Body of pancreas (tissue), 4 donors: ENCODE measurements at regions not wholly inside any gene's neighbourhood (a gene's known extent, or its start where the extent isn't known, plus 50 kb on each side); places are given as distances from the start of the nearest gene placed in this dataset.

ENCODE experiments used
- ATAC-seq: fragments of 150-250 bp; one replicate; pipeline ENCODE4 v1.9.1; 2016
- DNase-seq, 4 donors: peaks; one replicate each; pipeline ENCODE4 v3.0.0-alpha.2; 2019
- H3K27ac ChIP-seq, 4 donors: fragments of 200-600 bp; sonication (generic); 1 replicate in 3 of 4; 2 replicates in 1 of 4; pipeline versions ENCODE4 v1.5.1 to v1.6.1; 2016 to 2019; ENCODE audit warnings: mild to moderate bottlenecking in 1 of 4, mixed read lengths in 1 of 4, moderate library complexity in 1 of 4
- H3K27me3 ChIP-seq, 2 donors: fragments of 200-600 bp; sonication (generic); one replicate each; pipeline ENCODE4 v1.6.0; 2016; ENCODE audit warnings: mild to moderate bottlenecking in 1 of 2
- H3K36me3 ChIP-seq, 2 donors: fragments of 200-600 bp; sonication (generic); replicated peaks in 1 of 2; 2 replicates each; pipeline ENCODE4 v1.5.1; 2016; ENCODE audit warnings: low read depth in 2 of 2; ENCODE audit not compliant: insufficient read depth in 1 of 2
- H3K4me1 ChIP-seq: fragments of 200-600 bp; sonication (generic); one replicate; pipeline ENCODE4 v1.6.0; 2016
- H3K4me3 ChIP-seq, 2 donors: fragments of 200-600 bp; sonication (generic); 1 replicate in 1 of 2; 2 replicates in 1 of 2; pipeline ENCODE4 v1.5.1; 2016 to 2019
- H3K9me3 ChIP-seq, 3 donors: fragments of 200-600 bp; sonication (generic); 1 replicate in 2 of 3; 2 replicates in 1 of 3; pipeline ENCODE4 v1.5.1; 2016
- POLR2A ChIP-seq, 3 donors: fragments of 450-650 bp; IDR thresholded peaks; one replicate each; pipeline ENCODE4 v1.6.1; 2016; ENCODE audit warnings: antibody characterized with exemption in 3 of 3, mild to moderate bottlenecking in 2 of 3
- WGBS, 2 donors: methylation state at CpG; one replicate each; pipeline ENCODE4 v1.1.5; 2017; 5-methylcytosine and 5-hydroxymethylcytosine counted together
- intact Hi-C: fragments of 100-400 bp; cut with DNase I; formaldehyde crosslinking; loops from one replicate; pipeline ENCODE4 v1.15.1; 2023
- TF ChIP-seq, protein P1 (sequence below), 7 experiments: fragments of 450-650 bp in 4 of 7; fragments of 200-600 bp in 3 of 7; sonication (generic) in 3 of 7; IDR thresholded peaks; one replicate each; pipeline ENCODE4 v1.5.1; 2016 to 2019; ENCODE audit warnings: antibody characterized with exemption in 7 of 7

DNA sequence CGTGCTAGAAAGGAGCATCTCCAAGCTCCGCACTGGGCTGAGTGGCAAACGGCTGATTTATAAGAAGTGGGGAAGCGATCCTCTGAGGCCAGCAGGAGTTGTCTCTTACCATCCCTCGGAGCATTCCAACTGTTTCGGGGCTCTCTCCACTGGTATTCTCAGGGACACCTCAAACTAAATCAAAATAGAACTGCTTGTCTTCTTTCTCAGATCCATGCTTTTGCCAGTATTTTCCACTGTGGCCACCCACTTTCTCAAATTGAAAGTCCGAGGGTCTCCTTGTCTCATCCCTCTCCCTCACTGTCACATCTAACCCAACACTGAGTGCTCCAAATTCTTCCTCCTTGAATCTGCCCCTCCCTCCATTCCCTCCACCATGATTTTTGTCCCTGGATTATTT lies 83.2 kb upstream of the LEP start:
- DNase-seq, result no peak
- intact Hi-C loops, result no loop called here
- ATAC-seq, result no peak
- H3K36me3 ChIP-seq, result no peaks in the 10 kb centered on the region
- no peaks in the 10 kb centered on the region for H3K27me3 ChIP-seq
- no peak overlapping the region for H3K4me3 ChIP-seq
- H3K4me1 ChIP-seq, result no peaks in the 10 kb centered on the region
- no peak overlapping the region for H3K27ac ChIP-seq
- WGBS, 2 donors, result 75% methylated on average over 7 of the region's 7 CpGs
- H3K9me3 ChIP-seq, result no peaks in the 10 kb centered on the region
- TF ChIP-seq, protein P1, sequence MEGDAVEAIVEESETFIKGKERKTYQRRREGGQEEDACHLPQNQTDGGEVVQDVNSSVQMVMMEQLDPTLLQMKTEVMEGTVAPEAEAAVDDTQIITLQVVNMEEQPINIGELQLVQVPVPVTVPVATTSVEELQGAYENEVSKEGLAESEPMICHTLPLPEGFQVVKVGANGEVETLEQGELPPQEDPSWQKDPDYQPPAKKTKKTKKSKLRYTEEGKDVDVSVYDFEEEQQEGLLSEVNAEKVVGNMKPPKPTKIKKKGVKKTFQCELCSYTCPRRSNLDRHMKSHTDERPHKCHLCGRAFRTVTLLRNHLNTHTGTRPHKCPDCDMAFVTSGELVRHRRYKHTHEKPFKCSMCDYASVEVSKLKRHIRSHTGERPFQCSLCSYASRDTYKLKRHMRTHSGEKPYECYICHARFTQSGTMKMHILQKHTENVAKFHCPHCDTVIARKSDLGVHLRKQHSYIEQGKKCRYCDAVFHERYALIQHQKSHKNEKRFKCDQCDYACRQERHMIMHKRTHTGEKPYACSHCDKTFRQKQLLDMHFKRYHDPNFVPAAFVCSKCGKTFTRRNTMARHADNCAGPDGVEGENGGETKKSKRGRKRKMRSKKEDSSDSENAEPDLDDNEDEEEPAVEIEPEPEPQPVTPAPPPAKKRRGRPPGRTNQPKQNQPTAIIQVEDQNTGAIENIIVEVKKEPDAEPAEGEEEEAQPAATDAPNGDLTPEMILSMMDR (IDR thresholded peaks at IDR 0.05), result no peak
- no peak for TF ChIP-seq POLR2A (IDR thresholded peaks at IDR 0.05)

DNA sequence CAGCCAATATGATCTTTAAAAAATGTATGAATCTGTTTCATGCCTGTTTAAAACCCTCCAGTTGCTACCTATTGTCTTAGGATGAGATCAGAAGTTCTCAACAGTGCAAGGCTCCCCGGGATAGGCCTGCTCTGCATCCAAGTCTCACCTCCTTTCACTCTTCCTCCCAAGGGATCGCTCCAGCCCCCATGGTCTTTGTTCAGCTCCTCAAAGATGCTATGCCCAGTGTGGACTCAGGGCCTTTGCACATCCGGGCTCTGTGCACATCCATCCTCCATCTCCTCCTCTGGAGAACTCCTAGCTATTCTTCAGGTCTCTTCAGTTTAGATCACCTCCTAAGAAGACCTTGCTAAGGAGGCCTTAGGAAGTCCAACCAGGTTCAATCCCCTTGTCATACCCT lies 82.7 kb upstream of the LEP start:
- H3K9me3 ChIP-seq, result no peaks in the 10 kb centered on the region
- DNase-seq (no peak), ATAC-seq (no peak)
- no peaks in the 10 kb centered on the region for H3K36me3 ChIP-seq
- H3K4me3 ChIP-seq, result no peak overlapping the region
- H3K4me1 ChIP-seq, result no peaks in the 10 kb centered on the region
- intact Hi-C loops, result no loop called here
- TF ChIP-seq POLR2A (IDR thresholded peaks at IDR 0.05), result no peak
- TF ChIP-seq, protein P1 (IDR thresholded peaks at IDR 0.05), result no peak
- no peak overlapping the region for H3K27ac ChIP-seq
- 89 to 91% methylated on average over 3 of the region's 3 CpGs for WGBS, 2 donors
- H3K27me3 ChIP-seq, result no peaks in the 10 kb centered on the region

DNA sequence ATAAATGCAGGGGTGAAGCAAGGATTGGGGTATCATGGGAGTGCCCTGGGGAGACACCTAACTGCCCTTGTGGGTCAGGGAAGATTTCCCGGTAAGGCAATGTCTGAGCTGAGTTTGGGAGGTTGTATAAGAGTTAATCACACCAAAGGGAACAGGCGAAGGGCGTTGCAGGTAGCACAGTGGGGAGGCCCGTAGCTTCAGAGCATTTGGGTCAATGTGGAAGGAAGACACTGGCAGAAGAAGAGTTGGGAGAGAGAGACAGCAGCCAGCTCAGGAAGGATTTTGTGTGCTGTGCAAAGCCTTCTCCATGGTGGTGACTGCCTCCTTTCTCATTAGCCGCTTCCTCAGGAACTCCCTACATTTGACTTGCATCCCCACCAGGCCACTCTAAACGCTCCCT lies 80.8 kb upstream of the LEP start:
- Histone ChIP-seq H3K4me3 (no peak overlapping the region), H3K27me3 (no peaks in the 10 kb centered on the region), H3K36me3 (no peaks in the 10 kb centered on the region), H3K27ac (no peak overlapping the region), H3K9me3 (no peaks in the 10 kb centered on the region), H3K4me1 (no peaks in the 10 kb centered on the region)
- intact Hi-C loops, result no loop called here
- ATAC-seq (no peak), DNase-seq (no peak)
- WGBS, 2 donors, result 74 to 81% methylated on average over 6 of the region's 6 CpGs
- TF ChIP-seq, protein P1 (IDR thresholded peaks at IDR 0.05), result no peak
- no peak for TF ChIP-seq POLR2A (IDR thresholded peaks at IDR 0.05)

DNA sequence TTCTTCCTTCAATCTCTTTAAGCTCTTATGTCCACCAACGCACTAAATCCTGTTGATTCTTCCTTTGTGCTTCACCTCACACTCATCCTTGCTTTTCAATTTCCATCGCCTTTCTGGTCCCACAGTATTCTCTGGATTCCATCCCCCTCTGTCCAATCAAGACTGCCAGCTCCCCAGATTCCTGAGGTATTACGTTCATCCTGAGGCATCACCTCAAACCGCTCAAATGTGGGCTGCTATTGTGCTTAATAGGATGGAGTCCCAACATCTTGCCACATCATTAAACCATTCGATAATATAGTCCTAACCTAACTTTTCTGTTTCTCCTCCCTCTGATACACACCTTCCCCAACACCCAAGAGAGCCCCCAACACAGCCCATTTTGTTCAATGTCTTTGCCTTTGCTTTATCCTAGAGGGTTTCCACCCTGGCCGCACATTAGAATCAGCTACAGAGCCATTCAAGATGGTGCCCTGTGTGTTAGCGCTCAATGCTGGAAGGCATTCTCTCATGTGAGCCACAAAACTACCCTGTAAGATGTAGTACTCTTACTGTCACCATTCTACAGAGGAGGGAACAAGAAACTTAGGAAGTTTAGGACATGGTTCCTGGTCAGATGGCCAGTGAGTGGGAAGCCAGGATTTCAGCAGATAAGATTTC lies 79.5 kb upstream of the LEP start:
- H3K4me3 ChIP-seq, result no peak overlapping the region
- 86 to 87% methylated on average over 7 of the region's 7 CpGs for WGBS, 2 donors
- TF ChIP-seq, protein P1 (IDR thresholded peaks at IDR 0.05), result no peak
- TF ChIP-seq POLR2A (IDR thresholded peaks at IDR 0.05), result no peak
- H3K4me1 ChIP-seq, result peaks cover 8% of the 10 kb centered on the region
- ATAC-seq, result no peak
- peaks cover 0 to 4% of the 10 kb centered on the region in 2 donors for H3K27me3 ChIP-seq
- H3K27ac ChIP-seq, result no peak overlapping the region
- no peaks in the 10 kb centered on the region for H3K9me3 ChIP-seq
- no peaks in the 10 kb centered on the region for H3K36me3 ChIP-seq
- intact Hi-C loops, result no loop called here
- no peak for DNase-seq

DNA sequence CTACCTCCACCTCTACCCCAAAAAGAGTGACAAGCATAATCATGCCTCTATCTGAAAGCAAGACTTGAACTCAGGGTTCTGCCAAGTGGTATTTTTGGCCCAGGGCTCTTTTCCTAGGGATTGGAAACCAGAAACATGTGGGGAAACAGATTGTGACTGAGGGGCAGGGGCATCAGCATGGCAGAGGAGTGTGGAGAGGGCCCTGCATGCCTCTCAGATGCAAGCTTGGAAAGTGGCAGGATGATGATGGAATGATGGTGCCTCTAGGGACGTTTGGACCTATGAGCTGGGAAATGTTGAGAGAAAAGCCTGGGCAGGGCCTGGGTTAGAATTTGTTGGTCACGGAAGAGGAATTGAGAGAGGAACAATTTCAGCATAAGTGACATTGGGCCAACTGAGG lies 78.4 kb upstream of the LEP start:
- WGBS, 2 donors, result 73 to 78% methylated on average over 2 of the region's 2 CpGs
- H3K4me1 ChIP-seq, result peaks cover 16% of the 10 kb centered on the region
- TF ChIP-seq, protein P1 (IDR thresholded peaks at IDR 0.05), result no peak
- TF ChIP-seq POLR2A (IDR thresholded peaks at IDR 0.05), result no peak
- H3K4me3 ChIP-seq, result no peak overlapping the region
- no peak for ATAC-seq
- H3K27ac ChIP-seq, result no peak overlapping the region
- no peak for DNase-seq
- intact Hi-C loops, result no loop called here
- H3K9me3 ChIP-seq, result no peaks in the 10 kb centered on the region
- H3K27me3 ChIP-seq, result peaks cover 0 to 4% of the 10 kb centered on the region in 2 donors
- no peaks in the 10 kb centered on the region for H3K36me3 ChIP-seq
